HepG2 (cell line): ENCODE measurements at regions not wholly inside any gene's neighbourhood (a gene's known extent, or its start where the extent isn't known, plus 50 kb on each side); places are given as distances from the start of the nearest gene placed in this dataset.

Experiments
- ATAC-seq: fragments of 200-7000 bp; cut with Tn5 transposase; 3 replicates; pipeline ENCODE4 v1.9.1; 2020; ENCODE audit warnings: mild to moderate bottlenecking, moderate library complexity
- BruUV-seq: library from RNA; stranded (reverse); fragments of 400-500 nt; replicated peaks from 2 replicates; lab custom pipeline; 2021; lab: Mats Ljungman, UMichigan
- CTCF ChIA-PET: fragments of 300-600 bp; formaldehyde crosslinking; extraction: SDS; loops from one replicate; lab custom pipeline; 2021; ENCODE audit warnings: low total read pairs, inconsistent platforms, low intra/inter-chr PET ratio; lab: Yijun Ruan, JAX
- POLR2A ChIA-PET: fragments of 350-600 bp; sonication (Branson Sonifier 250); formaldehyde crosslinking; loops from one replicate; lab custom pipeline; 2020; ENCODE audit warnings: antibody characterized with exemption, inconsistent platforms; lab: Yijun Ruan, JAX
- DNase-seq: peaks from one replicate; pipeline ENCODE4 v3.0.0-alpha.2; 2015; ENCODE audit warnings: low spot score
- FAIRE-seq: peaks from 3 replicates; lab custom pipeline; 2011; peaks lifted over from hg19 to GRCh38; lab: Jason Lieb, UNC
- H2AFZ ChIP-seq: one replicate; pipeline ENCODE4 v1.6.1; 2011; ENCODE audit warnings: low read length, inconsistent platforms
- H3K27ac ChIP-seq: fragments of 300-600 bp; 3 replicates; pipeline ENCODE4 v1.8.0; 2011; ENCODE audit warnings: mixed run types, mild to moderate bottlenecking, mixed read lengths, low read length, inconsistent platforms; ENCODE audit not compliant: insufficient read depth; ENCODE audit errors: extremely low read length
- H3K27me3 ChIP-seq, 2 experiments: fragments of 200-600 bp in 1 of 2; 2 replicates in 1 of 2; 3 replicates in 1 of 2; pipeline versions ENCODE4 v1.6.0 to v1.8.0; 2011; ENCODE audit warnings: low read length in 2 of 2, mild to moderate bottlenecking in 2 of 2, moderate library complexity in 2 of 2, inconsistent platforms in 1 of 2; ENCODE audit not compliant: insufficient read depth in 2 of 2, control insufficient read depth in 1 of 2
- H3K36me3 ChIP-seq, 2 experiments: fragments of 200-600 bp in 1 of 2; replicated peaks in 1 of 2; 2 replicates in 1 of 2; 3 replicates in 1 of 2; pipeline versions ENCODE4 v1.5.1 to v1.8.0; 2011; ENCODE audit warnings: low read length in 2 of 2, inconsistent platforms in 1 of 2; ENCODE audit not compliant: insufficient read depth in 2 of 2, control insufficient read depth in 1 of 2
- H3K4me1 ChIP-seq: 2 replicates; pipeline ENCODE4 v1.5.1; 2012; ENCODE audit warnings: low read length, inconsistent platforms; ENCODE audit not compliant: insufficient read depth
- H3K4me2 ChIP-seq: 2 replicates; pipeline ENCODE4 v1.6.0; 2011; ENCODE audit warnings: low read depth, low read length, inconsistent platforms
- H3K4me3 ChIP-seq, 3 experiments: fragments of 200-600 bp in 1 of 3; sonication (generic), shearing (Covaris generic) in 1 of 3; replicated peaks in 1 of 3; 2 replicates each; pipeline ENCODE4 v1.5.1; 2011 to 2016; ENCODE audit warnings: low read length in 3 of 3, inconsistent platforms in 2 of 3, low read depth in 2 of 3, mild to moderate bottlenecking in 2 of 3, control low read depth in 1 of 3, mixed read lengths in 1 of 3; ENCODE audit not compliant: insufficient read depth in 1 of 3
- H3K79me2 ChIP-seq: one replicate; pipeline ENCODE4 v1.6.1; 2011; ENCODE audit warnings: low read length, inconsistent platforms; ENCODE audit not compliant: insufficient read depth
- H3K9ac ChIP-seq: 2 replicates; pipeline ENCODE4 v1.6.0; 2011; ENCODE audit warnings: mild to moderate bottlenecking, low read depth, low read length, inconsistent platforms; ENCODE audit not compliant: insufficient read depth
- H3K9me3 ChIP-seq: 2 replicates; pipeline ENCODE4 v1.5.1; 2012; ENCODE audit warnings: mild to moderate bottlenecking, low read length
- H4K20me1 ChIP-seq: 2 replicates; pipeline ENCODE4 v1.6.0; 2011; ENCODE audit warnings: inconsistent platforms, mild to moderate bottlenecking, low read length, moderate library complexity; ENCODE audit not compliant: insufficient read depth
- AKAP8 ChIP-seq: sonication (generic); formaldehyde crosslinking; IDR thresholded peaks from 2 replicates; pipeline ENCODE4 v1.5.1; 2020; ENCODE audit warnings: mild to moderate bottlenecking, missing genetic modification reagents
- ATF4 ChIP-seq, 2 experiments: fragments of 450-650 bp in 1 of 2; sonication (generic) in 1 of 2; formaldehyde crosslinking; IDR thresholded peaks; 2 replicates each; pipeline versions ENCODE4 v1.5.0 to v1.8.0; 2020 to 2022; ENCODE audit warnings: mild to moderate bottlenecking in 1 of 2, missing genetic modification reagents in 1 of 2
- BRF2 ChIP-seq: sonication (generic); formaldehyde crosslinking; IDR thresholded peaks from 2 replicates; pipeline ENCODE4 v1.8.1; 2022; ENCODE audit warnings: mild to moderate bottlenecking, missing genetic modification reagents
- CHD4 ChIP-seq: fragments of 200-600 bp; sonication (generic); IDR thresholded peaks from 2 replicates; pipeline ENCODE4 v1.7.0; 2017; ENCODE audit warnings: mild to moderate bottlenecking, low read length, borderline replicate concordance
- GATAD1 ChIP-seq: IDR thresholded peaks from 2 replicates; pipeline ENCODE4 v1.6.1; 2016; ENCODE audit warnings: missing genetic modification reagents, missing compliant biosample characterization
- GMEB2 ChIP-seq: IDR thresholded peaks from 2 replicates; pipeline ENCODE4 v1.6.1; 2016; ENCODE audit warnings: missing biosample characterization, missing genetic modification reagents, low read depth
- IRF1 ChIP-seq: sonication (generic); formaldehyde crosslinking; IDR thresholded peaks from 2 replicates; pipeline ENCODE4 v1.4.0; 2020; ENCODE audit warnings: low read depth, mild to moderate bottlenecking, missing genetic modification reagents
- JUNB ChIP-seq: sonication (generic); formaldehyde crosslinking; IDR thresholded peaks from 2 replicates; pipeline ENCODE4 v1.8.0; 2022; ENCODE audit warnings: missing genetic modification reagents, mild to moderate bottlenecking, borderline replicate concordance
- KLF13 ChIP-seq: sonication (generic); formaldehyde crosslinking; IDR thresholded peaks from 2 replicates; pipeline ENCODE4 v1.4.0; 2020; ENCODE audit warnings: mild to moderate bottlenecking, missing genetic modification reagents
- KMT2A ChIP-seq: sonication (generic); formaldehyde crosslinking; IDR thresholded peaks from 2 replicates; pipeline ENCODE4 v1.4.0; 2020; ENCODE audit warnings: missing genetic modification reagents
- MLX ChIP-seq: IDR thresholded peaks from 2 replicates; pipeline ENCODE4 v1.6.1; 2016
- MYC ChIP-seq: sonication (generic); formaldehyde crosslinking; IDR thresholded peaks from 2 replicates; pipeline ENCODE4 v1.9.0; 2021; ENCODE audit warnings: missing genetic modification reagents, borderline replicate concordance
- MYNN ChIP-seq: sonication (generic); formaldehyde crosslinking; IDR thresholded peaks from 2 replicates; pipeline ENCODE4 v1.4.0; 2020; ENCODE audit warnings: mild to moderate bottlenecking, low read depth, missing genetic modification reagents
- NFIC ChIP-seq: IDR thresholded peaks from 2 replicates; pipeline ENCODE4 v1.6.1; 2012; ENCODE audit warnings: mild to moderate bottlenecking, low read length, inconsistent platforms
- NR3C1 ChIP-seq: sonication (generic); formaldehyde crosslinking; IDR thresholded peaks from 2 replicates; pipeline ENCODE4 v1.4.0; 2020; ENCODE audit warnings: missing genetic modification reagents
- TGIF2 ChIP-seq: IDR thresholded peaks from 2 replicates; pipeline ENCODE4 v1.6.1; 2016; ENCODE audit warnings: control low read depth, missing compliant biosample characterization
- ZNF20 ChIP-seq: sonication (generic); formaldehyde crosslinking; IDR thresholded peaks from 2 replicates; pipeline ENCODE4 v1.4.0; 2020; ENCODE audit warnings: mild to moderate bottlenecking, moderate library complexity, missing genetic modification reagents
- ZNF337 ChIP-seq: sonication (generic); formaldehyde crosslinking; IDR thresholded peaks from 2 replicates; pipeline ENCODE4 v1.5.1; 2020; ENCODE audit warnings: missing genetic modification reagents, low read depth, mild to moderate bottlenecking, borderline replicate concordance
- ZNF350 ChIP-seq: sonication (generic); formaldehyde crosslinking; IDR thresholded peaks from 2 replicates; pipeline ENCODE4 v1.4.0; 2020; ENCODE audit warnings: mild to moderate bottlenecking, low read depth, missing genetic modification reagents, borderline replicate concordance
- ZNF597 ChIP-seq: sonication (generic); formaldehyde crosslinking; IDR thresholded peaks from 2 replicates; pipeline ENCODE4 v1.5.0; 2020; ENCODE audit warnings: missing genetic modification reagents
- WGBS: methylation state at CpG from one replicate; pipeline ENCODE4 v1.1.6; 2017; ENCODE audit warnings: low lambda C conversion rate; 5-methylcytosine and 5-hydroxymethylcytosine counted together
- in situ Hi-C: cut with HindIII; loops from 2 replicates; pipeline ENCODE4 v1.10.0; 2017; ENCODE audit warnings: low pct_unique_long_range_greater_than_20kb; ENCODE audit not compliant: extremely low pct_ligation_motif_present
- intact Hi-C: fragments of 100-400 bp; cut with micrococcal nuclease; formaldehyde crosslinking; loops from one replicate; pipeline ENCODE4 v1.10.0; 2022; ENCODE audit not compliant: unreplicated experiment

GRCh38 chr5:136560126-136560525 lies 194.8 kb upstream of the TRPC7 start:
- Histone ChIP-seq H3K9me3 (no peaks in the 10 kb centered on the region), H3K4me3 (no peak overlapping the region), H4K20me1 (no peaks in the 10 kb centered on the region), H3K27me3 (no peaks in the 10 kb centered on the region), H2AFZ (no peak overlapping the region), H3K9ac (no peak overlapping the region), H3K36me3 (no peaks in the 10 kb centered on the region), H3K79me2 (no peaks in the 10 kb centered on the region), H3K4me2 (no peak overlapping the region), H3K4me1 (no peaks in the 10 kb centered on the region), H3K27ac (no peak overlapping the region)
- BruUV-seq, result no TSS peak
- POLR2A ChIA-PET, result no interaction called here
- DNase-seq (no peak), FAIRE-seq (no peak), ATAC-seq (no peak)
- CTCF ChIA-PET, result no interaction called here
- no peak for TF ChIP-seq GATAD1 (CRISPR knock-in tag)
- no peak for TF ChIP-seq JUNB
- TF ChIP-seq NFIC, result no peak
- no peak for TF ChIP-seq BRF2 (CRISPR knock-in tag)
- no peak for TF ChIP-seq KLF13 (CRISPR knock-in tag)
- TF ChIP-seq TGIF2 (CRISPR knock-in tag), result no peak
- TF ChIP-seq NR3C1, result no peak
- TF ChIP-seq CHD4, result no peak
- TF ChIP-seq GMEB2 (CRISPR knock-in tag), result no peak
- TF ChIP-seq MLX, result no peak
- TF ChIP-seq ZNF597 (CRISPR knock-in tag), result no peak
- no peak for TF ChIP-seq MYNN (CRISPR knock-in tag)
- TF ChIP-seq ZNF20 (CRISPR knock-in tag), result no peak
- no peak for TF ChIP-seq MYC (CRISPR knock-in tag)
- TF ChIP-seq ATF4 (CRISPR knock-in tag; IDR thresholded peaks at IDR 0.05), result no peak
- TF ChIP-seq ZNF337 (CRISPR knock-in tag), result no peak
- no peak for TF ChIP-seq ZNF350 (CRISPR knock-in tag)
- TF ChIP-seq KMT2A, result no peak
- no peak for TF ChIP-seq AKAP8 (CRISPR knock-in tag)
- no peak for TF ChIP-seq IRF1 (CRISPR knock-in tag)
- intact Hi-C loops, result no loop called here
- in situ Hi-C loops, result no loop called here
- 8% methylated on average over 1 of the region's 1 CpG for WGBS
